Spleen (tissue), 11 donors: ENCODE measurements at regions not wholly inside any gene's neighbourhood (a gene's known extent, or its start where the extent isn't known, plus 50 kb on each side); places are given as distances from the start of the nearest gene placed in this dataset.

Source experiments
- DNase-seq: peaks from one replicate; pipeline ENCODE4 v3.0.0-alpha.2; 2020
- H3K27ac ChIP-seq, 8 donors: fragments of 200-600 bp; sonication (generic) in 7 of 8; 1 replicate in 4 of 8; 2 replicates in 4 of 8; pipeline versions ENCODE4 v1.5.0 to v1.8.0; 2016 to 2021; ENCODE audit warnings: inconsistent platforms in 4 of 8, mild to moderate bottlenecking in 4 of 8, moderate library complexity in 1 of 8
- H3K27me3 ChIP-seq, 7 donors: fragments of 200-600 bp; sonication (generic) in 6 of 7; replicated peaks in 1 of 7; 1 replicate in 4 of 7; 2 replicates in 3 of 7; pipeline versions ENCODE4 v1.5.0 to v1.8.0; 2016 to 2021; ENCODE audit warnings: inconsistent platforms in 3 of 7, mild to moderate bottlenecking in 1 of 7
- H3K36me3 ChIP-seq, 6 donors: fragments of 200-600 bp; sonication (generic) in 5 of 6; 1 replicate in 4 of 6; 2 replicates in 2 of 6; pipeline versions ENCODE4 v1.5.0 to v1.8.0; 2016 to 2021; ENCODE audit warnings: inconsistent platforms in 2 of 6
- H3K4me1 ChIP-seq, 6 donors: fragments of 200-600 bp; sonication (generic) in 5 of 6; 1 replicate in 3 of 6; 2 replicates in 3 of 6; pipeline versions ENCODE4 v1.5.0 to v1.8.0; 2016 to 2021; ENCODE audit warnings: inconsistent platforms in 3 of 6
- H3K4me3 ChIP-seq, 8 donors: fragments of 200-600 bp; sonication (generic) in 7 of 8; 1 replicate in 4 of 8; 2 replicates in 4 of 8; pipeline versions ENCODE4 v1.5.0 to v1.8.0; 2016 to 2021; ENCODE audit warnings: inconsistent platforms in 4 of 8, mild to moderate bottlenecking in 4 of 8, moderate library complexity in 2 of 8
- H3K9me3 ChIP-seq, 8 donors: fragments of 200-600 bp; sonication (generic) in 7 of 8; 1 replicate in 4 of 8; 2 replicates in 4 of 8; pipeline versions ENCODE4 v1.5.0 to v1.8.0; 2016 to 2021; ENCODE audit warnings: inconsistent platforms in 4 of 8
- POLR2A ChIP-seq, 3 donors: fragments of 450-650 bp; IDR thresholded peaks; one replicate each; pipeline ENCODE4 v1.5.1; 2017; ENCODE audit warnings: antibody characterized with exemption in 3 of 3, mild to moderate bottlenecking in 1 of 3
- POLR2AphosphoS5 ChIP-seq, 3 donors: sonication (generic); formaldehyde crosslinking; IDR thresholded peaks; one replicate each; pipeline ENCODE4 v1.5.1; 2017; ENCODE audit warnings: antibody characterized with exemption in 3 of 3
- WGBS, 5 donors: extraction: QIAGEN DNeasy Blood & Tissue Kit in 3 of 5; methylation state at CpG; one replicate each; pipeline versions ENCODE4 v1.1.5 to v1.1.7; 2013 to 2018; 5-methylcytosine and 5-hydroxymethylcytosine counted together
- intact Hi-C: fragments of 100-400 bp; cut with DNase I; formaldehyde crosslinking; loops from one replicate; pipeline ENCODE4 v1.15.0; 2023; ENCODE audit warnings: low total_unique reads
- TF ChIP-seq, protein P1 (sequence below), 11 experiments: fragments of 200-600 bp in 7 of 11; fragments of 450-650 bp in 4 of 11; sonication (generic) in 4 of 11; IDR thresholded peaks in 8 of 11; conservative IDR thresholded peaks in 3 of 11; 1 replicate in 7 of 11; 2 replicates in 4 of 11; pipeline versions ENCODE4 v1.4.0 to v1.8.0; 2016 to 2021; ENCODE audit warnings: antibody characterized with exemption in 11 of 11, inconsistent platforms in 4 of 11, mild to moderate bottlenecking in 1 of 11
- donor health status: healthy with polysubstance abuse.
- donor health status: DM: no; HTN: no; CAD: no; lungs with moderate emphysema.
- donor health status: DM: no; HTN: no; CAD: no.
- donor health status: Bipolar disorder and iron deficiency.
- donor health status: healthy.
- donor health status: DM: no; HTN: no; CAD: no.
- donor health status: DM: yes; HTN: yes; CAD: no.

DNA sequence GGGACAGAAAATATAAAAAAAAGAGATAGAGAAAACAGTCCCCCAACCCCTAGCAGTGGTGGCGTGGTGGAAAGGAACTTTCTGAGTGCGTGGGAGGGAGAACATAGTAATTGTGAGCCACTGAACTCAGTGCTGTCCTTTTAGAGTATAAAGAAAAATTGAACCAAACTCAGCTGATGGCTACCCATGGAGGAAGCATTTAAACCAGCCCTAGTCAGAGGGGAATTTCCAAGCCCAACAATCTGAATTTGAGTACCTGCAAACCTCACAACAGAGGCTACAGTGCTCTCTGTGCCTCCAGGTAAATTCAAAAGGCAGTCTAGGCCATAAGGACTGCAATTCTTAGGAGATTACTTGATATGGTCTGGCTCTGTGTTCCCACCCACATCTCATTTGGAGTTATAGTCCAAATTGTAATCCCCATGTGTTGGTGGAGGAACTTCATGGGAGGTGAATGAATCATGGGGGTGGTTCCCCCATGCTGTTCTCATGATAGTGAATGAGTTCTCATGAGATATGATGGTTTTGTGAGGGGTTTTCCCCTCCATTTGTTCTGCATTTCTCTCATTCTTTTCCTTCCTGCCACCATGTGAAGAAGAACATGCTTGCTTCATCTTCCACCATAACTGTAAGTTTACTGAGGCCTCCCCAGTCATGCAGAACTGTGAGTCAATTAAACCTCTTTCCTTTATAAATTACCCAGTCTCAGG lies 687.8 kb downstream of the FAM181B start:
- intact Hi-C loops = no loop called here
- WGBS, 5 donors = 73 to 87% (median 85%) methylated on average over 2 of the region's 2 CpGs
- no peak for TF ChIP-seq POLR2AphosphoS5 (IDR thresholded peaks at IDR 0.05)
- TF ChIP-seq, protein P1, sequence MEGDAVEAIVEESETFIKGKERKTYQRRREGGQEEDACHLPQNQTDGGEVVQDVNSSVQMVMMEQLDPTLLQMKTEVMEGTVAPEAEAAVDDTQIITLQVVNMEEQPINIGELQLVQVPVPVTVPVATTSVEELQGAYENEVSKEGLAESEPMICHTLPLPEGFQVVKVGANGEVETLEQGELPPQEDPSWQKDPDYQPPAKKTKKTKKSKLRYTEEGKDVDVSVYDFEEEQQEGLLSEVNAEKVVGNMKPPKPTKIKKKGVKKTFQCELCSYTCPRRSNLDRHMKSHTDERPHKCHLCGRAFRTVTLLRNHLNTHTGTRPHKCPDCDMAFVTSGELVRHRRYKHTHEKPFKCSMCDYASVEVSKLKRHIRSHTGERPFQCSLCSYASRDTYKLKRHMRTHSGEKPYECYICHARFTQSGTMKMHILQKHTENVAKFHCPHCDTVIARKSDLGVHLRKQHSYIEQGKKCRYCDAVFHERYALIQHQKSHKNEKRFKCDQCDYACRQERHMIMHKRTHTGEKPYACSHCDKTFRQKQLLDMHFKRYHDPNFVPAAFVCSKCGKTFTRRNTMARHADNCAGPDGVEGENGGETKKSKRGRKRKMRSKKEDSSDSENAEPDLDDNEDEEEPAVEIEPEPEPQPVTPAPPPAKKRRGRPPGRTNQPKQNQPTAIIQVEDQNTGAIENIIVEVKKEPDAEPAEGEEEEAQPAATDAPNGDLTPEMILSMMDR (IDR thresholded peaks at IDR 0.05 in 8 of 11, conservative IDR thresholded peaks at IDR 0.05 in 3 of 11) = no peak
- TF ChIP-seq POLR2A (IDR thresholded peaks at IDR 0.05) = no peak

DNA sequence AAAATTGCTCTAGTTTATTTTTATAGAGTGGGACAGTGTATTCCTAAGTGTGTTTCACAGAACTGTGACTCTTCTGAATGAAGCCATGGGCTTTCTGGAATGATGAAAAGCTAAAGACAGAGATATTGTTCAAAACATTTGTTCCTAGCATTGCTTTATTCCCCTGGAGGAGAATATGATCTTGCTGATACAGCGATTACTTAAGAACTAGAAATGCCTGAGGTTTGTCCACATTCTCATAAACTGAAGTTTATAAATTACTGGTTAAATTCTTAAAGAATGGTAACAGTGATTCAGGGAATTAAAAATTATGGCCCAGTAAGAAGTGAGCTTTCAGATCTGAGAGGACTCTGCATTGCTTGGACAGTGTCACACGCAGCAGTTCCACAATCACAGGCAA lies 690.3 kb downstream of the FAM181B start:
- H3K27me3 ChIP-seq = no peaks in the 10 kb centered on the region
- intact Hi-C loops = no loop called here
- TF ChIP-seq POLR2AphosphoS5 (IDR thresholded peaks at IDR 0.05) = no peak
- no peak for TF ChIP-seq POLR2A (IDR thresholded peaks at IDR 0.05)
- TF ChIP-seq, protein P1 (IDR thresholded peaks at IDR 0.05 in 8 of 11, conservative IDR thresholded peaks at IDR 0.05 in 3 of 11) = no peak
- peaks cover 0 to 11% (median 3%) of the 10 kb centered on the region in 8 donors for H3K9me3 ChIP-seq
- no peaks in the 10 kb centered on the region for H3K36me3 ChIP-seq
- no peaks in the 10 kb centered on the region for H3K4me1 ChIP-seq
- DNase-seq = no peak
- no peak overlapping the region for H3K4me3 ChIP-seq
- 43 to 63% (median 55%) methylated on average over 2 of the region's 2 CpGs for WGBS, 5 donors
- no peak overlapping the region for H3K27ac ChIP-seq

More for the DNA sequence above, 687.8 kb downstream of the FAM181B start:
- no peaks in the 10 kb centered on the region for H3K4me1 ChIP-seq
- H3K27me3 ChIP-seq = no peaks in the 10 kb centered on the region
- H3K4me3 ChIP-seq = no peak overlapping the region
- no peaks in the 10 kb centered on the region for H3K36me3 ChIP-seq
- DNase-seq = no peak
- H3K27ac ChIP-seq = no peak overlapping the region
- H3K9me3 ChIP-seq = peaks cover 0 to 11% (median 3%) of the 10 kb centered on the region in 8 donors

DNA sequence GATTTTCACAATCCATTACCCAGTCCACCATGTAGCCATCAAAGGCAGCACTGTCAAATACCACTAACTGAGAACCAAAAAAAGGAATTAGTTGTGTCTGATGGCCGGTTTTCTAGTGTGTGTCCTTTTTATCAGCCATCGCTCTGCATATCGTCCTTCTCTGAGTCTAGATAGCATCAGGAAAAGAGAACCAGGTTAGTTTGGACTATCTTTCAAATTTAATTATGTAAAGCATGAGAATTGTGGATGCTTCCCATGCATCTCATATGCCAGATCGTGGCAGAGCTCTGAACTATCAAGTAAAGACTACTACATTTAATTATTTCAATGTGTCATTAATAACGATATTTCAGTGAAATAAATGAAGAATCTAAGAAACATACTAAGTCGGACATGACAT lies 691.9 kb downstream of the FAM181B start:
- Histone ChIP-seq H3K4me3 (no peak overlapping the region), H3K27ac (no peak overlapping the region), H3K27me3 (no peaks in the 10 kb centered on the region), H3K36me3 (no peaks in the 10 kb centered on the region), H3K4me1 (no peaks in the 10 kb centered on the region), H3K9me3 (peaks cover 0 to 10% (median 3%) of the 10 kb centered on the region in 8 donors)
- WGBS, 5 donors = 78 to 88% (median 84%) methylated on average over 6 of the region's 6 CpGs
- no peak for TF ChIP-seq POLR2AphosphoS5 (IDR thresholded peaks at IDR 0.05)
- TF ChIP-seq, protein P1 (IDR thresholded peaks at IDR 0.05 in 8 of 11, conservative IDR thresholded peaks at IDR 0.05 in 3 of 11) = no peak
- DNase-seq = no peak
- intact Hi-C loops = no loop called here

DNA sequence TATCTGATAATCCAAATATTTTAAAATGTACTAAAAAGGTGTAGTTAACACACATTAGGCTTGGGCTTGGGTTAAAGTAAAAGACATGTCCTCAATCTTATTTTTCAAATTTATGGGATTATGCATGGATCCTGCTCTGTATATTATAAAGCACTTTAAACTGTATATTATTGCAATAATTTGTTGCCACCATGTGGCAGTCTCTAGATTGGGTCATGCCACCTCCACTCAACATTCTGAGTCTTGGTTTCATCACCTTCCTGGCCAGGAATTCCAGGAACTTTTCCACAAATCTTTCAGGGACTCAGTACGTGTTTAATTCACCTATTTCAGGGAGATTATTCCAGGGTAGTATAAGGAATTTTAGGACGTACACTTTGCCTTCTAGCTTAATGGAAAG lies 695.5 kb downstream of the FAM181B start:
- Histone ChIP-seq H3K27me3 (no peaks in the 10 kb centered on the region), H3K36me3 (no peaks in the 10 kb centered on the region), H3K9me3 (no peaks in the 10 kb centered on the region), H3K27ac (no peak overlapping the region), H3K4me1 (no peaks in the 10 kb centered on the region), H3K4me3 (no peak overlapping the region)
- WGBS, 5 donors = 60 to 71% (median 62%) methylated on average over 2 of the region's 2 CpGs
- no peak for DNase-seq
- TF ChIP-seq POLR2AphosphoS5 (IDR thresholded peaks at IDR 0.05) = no peak
- TF ChIP-seq, protein P1 (IDR thresholded peaks at IDR 0.05 in 8 of 11, conservative IDR thresholded peaks at IDR 0.05 in 3 of 11) = peak in 1 of 11 experiments; percentile 11
- intact Hi-C loops = no loop called here
